Gastroesophageal sphincter (tissue), 3 donors: ENCODE measurements at regions not wholly inside any gene's neighbourhood (a gene's known extent, or its start where the extent isn't known, plus 50 kb on each side); places are given as distances from the start of the nearest gene placed in this dataset.

Experiments used
- CTCF ChIP-seq, 4 experiments: fragments of 200-600 bp in 2 of 4; fragments of 450-650 bp in 2 of 4; sonication (generic) in 1 of 4; IDR thresholded peaks; one replicate each; pipeline ENCODE4 v1.5.1; 2017 to 2019; ENCODE audit warnings: antibody characterized with exemption in 4 of 4, mild to moderate bottlenecking in 2 of 4, moderate library complexity in 2 of 4
- EP300 ChIP-seq: sonication (generic); formaldehyde crosslinking; IDR thresholded peaks from one replicate; pipeline ENCODE4 v1.6.1; 2017; ENCODE audit warnings: antibody characterized with exemption, mild to moderate bottlenecking
- POLR2A ChIP-seq, 2 donors: fragments of 450-650 bp; IDR thresholded peaks; one replicate each; pipeline ENCODE4 v1.6.1; 2017; ENCODE audit warnings: antibody characterized with exemption in 2 of 2, mild to moderate bottlenecking in 2 of 2, moderate library complexity in 1 of 2

- no peak for TF ChIP-seq CTCF (IDR thresholded peaks at IDR 0.05)
- no peak for TF ChIP-seq POLR2A (IDR thresholded peaks at IDR 0.05)
- TF ChIP-seq EP300 = no peak
Observed at GRCh38 chr16:52271088-52271750, 275.7 kb downstream of the TOX3 start.
